Gastroesophageal sphincter (tissue), 3 donors: ENCODE measurements at regions not wholly inside any gene's neighbourhood (a gene's known extent, or its start where the extent isn't known, plus 50 kb on each side); places are given as distances from the start of the nearest gene placed in this dataset.
"Not testable (repeated sequence)": the region's sequence is repeated elsewhere in the genome, so short reads cannot be mapped to it uniquely, and the experiment has no call there.

Experiments used
- CTCF ChIP-seq, 4 experiments: fragments of 200-600 bp in 2 of 4; fragments of 450-650 bp in 2 of 4; sonication (generic) in 1 of 4; IDR thresholded peaks; one replicate each; pipeline ENCODE4 v1.5.1; 2017 to 2019; ENCODE audit warnings: antibody characterized with exemption in 4 of 4, mild to moderate bottlenecking in 2 of 4, moderate library complexity in 2 of 4
- POLR2A ChIP-seq, 2 donors: fragments of 450-650 bp; IDR thresholded peaks; one replicate each; pipeline ENCODE4 v1.6.1; 2017; ENCODE audit warnings: antibody characterized with exemption in 2 of 2, mild to moderate bottlenecking in 2 of 2, moderate library complexity in 1 of 2

- TF ChIP-seq CTCF, POLR2A (IDR thresholded peaks at IDR 0.05): not testable (repeated sequence)
These were observed 329.1 kb upstream of the ZNF337 start for GRCh38 chr20:26025792-26026191.
